Retinal pigment epithelial cell (primary cell): ENCODE measurements at regions not wholly inside any gene's neighbourhood (a gene's known extent, or its start where the extent isn't known, plus 50 kb on each side); places are given as distances from the start of the nearest gene placed in this dataset.
"Not testable (repeated sequence)": the region's sequence is repeated elsewhere in the genome, so short reads cannot be mapped to it uniquely, and the experiment has no call there.

Experiments used
- DNase-seq: peaks from one replicate; pipeline ENCODE4 v3.0.0-alpha.2; 2010; ENCODE audit warnings: low read depth
- H3K4me3 ChIP-seq: 2 replicates; pipeline ENCODE4 v1.5.1; 2011; ENCODE audit warnings: mild to moderate bottlenecking, low read length, control low read depth, moderate library complexity
- TF ChIP-seq, protein P1 (sequence below): conservative IDR thresholded peaks from 2 replicates; pipeline ENCODE4 v1.5.1; 2011; ENCODE audit warnings: low read depth, low read length, control low read depth, inconsistent platforms

DNA sequence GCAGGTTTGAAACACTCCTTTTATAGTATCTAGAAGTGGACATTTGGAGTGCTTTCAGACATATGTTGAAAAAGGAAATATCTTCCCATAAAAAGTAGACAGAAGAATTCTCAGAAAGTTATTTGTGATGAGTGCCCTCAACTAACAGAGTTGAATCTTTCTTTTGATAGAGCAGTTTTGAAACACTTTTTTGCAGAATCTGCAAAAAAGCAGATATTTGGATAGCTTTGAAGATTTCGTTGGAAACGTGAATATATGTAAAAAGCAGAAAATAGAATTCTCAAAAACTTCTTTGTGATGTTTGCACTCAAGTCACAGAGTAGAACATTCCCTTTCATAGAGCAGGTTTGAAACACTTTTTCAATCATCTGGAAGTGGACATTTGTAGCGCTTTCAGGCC is 676.4 kb upstream of the ZNF337 start:
- DNase-seq, H3K4me3 ChIP-seq: not testable (repeated sequence)

DNA sequence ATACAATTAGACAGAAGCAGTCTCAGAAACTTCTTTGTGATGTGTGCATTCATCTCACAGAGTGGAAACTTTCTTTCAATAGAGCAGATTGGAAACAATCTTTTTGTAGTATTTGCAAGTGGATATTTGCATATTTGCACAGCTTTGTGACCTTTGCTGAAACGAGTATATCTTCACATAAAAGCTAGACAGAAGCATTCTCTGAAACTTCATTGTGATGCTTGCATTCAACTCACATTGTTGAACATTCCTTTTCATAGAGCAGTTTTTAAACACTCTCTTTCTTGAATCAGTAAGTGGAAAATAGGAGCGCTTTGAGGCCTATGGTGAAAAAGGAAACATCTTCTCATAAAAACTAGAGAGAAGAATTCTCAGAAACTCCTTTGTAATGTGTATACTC is 657.9 kb upstream of the ZNF337 start:
- H3K4me3 ChIP-seq, result no peak overlapping the region
- DNase-seq, result no peak
- TF ChIP-seq, protein P1, sequence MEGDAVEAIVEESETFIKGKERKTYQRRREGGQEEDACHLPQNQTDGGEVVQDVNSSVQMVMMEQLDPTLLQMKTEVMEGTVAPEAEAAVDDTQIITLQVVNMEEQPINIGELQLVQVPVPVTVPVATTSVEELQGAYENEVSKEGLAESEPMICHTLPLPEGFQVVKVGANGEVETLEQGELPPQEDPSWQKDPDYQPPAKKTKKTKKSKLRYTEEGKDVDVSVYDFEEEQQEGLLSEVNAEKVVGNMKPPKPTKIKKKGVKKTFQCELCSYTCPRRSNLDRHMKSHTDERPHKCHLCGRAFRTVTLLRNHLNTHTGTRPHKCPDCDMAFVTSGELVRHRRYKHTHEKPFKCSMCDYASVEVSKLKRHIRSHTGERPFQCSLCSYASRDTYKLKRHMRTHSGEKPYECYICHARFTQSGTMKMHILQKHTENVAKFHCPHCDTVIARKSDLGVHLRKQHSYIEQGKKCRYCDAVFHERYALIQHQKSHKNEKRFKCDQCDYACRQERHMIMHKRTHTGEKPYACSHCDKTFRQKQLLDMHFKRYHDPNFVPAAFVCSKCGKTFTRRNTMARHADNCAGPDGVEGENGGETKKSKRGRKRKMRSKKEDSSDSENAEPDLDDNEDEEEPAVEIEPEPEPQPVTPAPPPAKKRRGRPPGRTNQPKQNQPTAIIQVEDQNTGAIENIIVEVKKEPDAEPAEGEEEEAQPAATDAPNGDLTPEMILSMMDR, result no peak

DNA sequence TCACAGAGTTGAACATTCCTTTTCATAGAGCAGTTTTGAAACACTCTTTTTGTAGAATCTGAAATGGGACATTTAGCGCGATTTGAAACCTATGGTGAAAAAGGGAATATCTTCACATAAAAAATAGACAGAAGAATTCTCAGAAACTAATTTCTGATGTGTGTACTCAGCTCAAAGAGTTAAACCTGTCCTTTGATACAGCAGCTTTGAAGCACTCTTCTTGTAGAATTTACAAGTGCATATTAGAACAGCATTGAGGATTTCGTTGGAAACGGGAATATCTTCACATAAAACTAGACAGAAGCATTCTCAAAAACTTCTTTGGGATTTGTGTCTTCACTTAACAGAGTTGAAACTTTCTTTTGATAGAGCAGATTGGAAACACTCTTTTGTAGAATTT is 650.7 kb upstream of the ZNF337 start:
- DNase-seq, result no peak
- TF ChIP-seq, protein P1, result no peak
- H3K4me3 ChIP-seq, result no peak overlapping the region

GRCh38 chr20:26340460-26341065 is 643.9 kb upstream of the ZNF337 start:
- DNase-seq, H3K4me3 ChIP-seq: not testable (repeated sequence)

- no peak for DNase-seq
- H3K4me3 ChIP-seq, result no peak overlapping the region
- TF ChIP-seq, protein P1, result no peak
These were observed 627.5 kb upstream of the ZNF337 start for GRCh38 chr20:26324177-26324576.

DNA sequence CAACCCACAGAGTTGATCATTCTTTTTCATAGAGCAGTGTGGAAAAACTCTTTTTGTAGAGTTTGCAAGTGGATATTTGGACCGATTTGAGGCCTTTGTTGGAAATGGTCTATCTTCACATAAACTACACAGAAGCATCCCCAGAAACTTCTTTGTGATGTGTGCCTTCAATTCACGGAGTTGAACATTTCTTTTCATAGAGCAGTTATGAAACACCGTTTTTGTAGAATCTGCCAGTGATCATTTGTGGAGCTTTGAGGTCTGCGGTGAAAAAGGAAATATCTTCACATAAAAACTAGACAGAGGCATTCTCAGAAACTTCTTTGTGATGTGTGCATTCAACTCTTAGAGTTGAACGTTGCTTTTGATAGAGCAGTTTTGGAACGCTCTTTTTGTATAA is 618.4 kb upstream of the ZNF337 start:
- no peak for DNase-seq
- TF ChIP-seq, protein P1, result no peak
- H3K4me3 ChIP-seq, result no peak overlapping the region

DNA sequence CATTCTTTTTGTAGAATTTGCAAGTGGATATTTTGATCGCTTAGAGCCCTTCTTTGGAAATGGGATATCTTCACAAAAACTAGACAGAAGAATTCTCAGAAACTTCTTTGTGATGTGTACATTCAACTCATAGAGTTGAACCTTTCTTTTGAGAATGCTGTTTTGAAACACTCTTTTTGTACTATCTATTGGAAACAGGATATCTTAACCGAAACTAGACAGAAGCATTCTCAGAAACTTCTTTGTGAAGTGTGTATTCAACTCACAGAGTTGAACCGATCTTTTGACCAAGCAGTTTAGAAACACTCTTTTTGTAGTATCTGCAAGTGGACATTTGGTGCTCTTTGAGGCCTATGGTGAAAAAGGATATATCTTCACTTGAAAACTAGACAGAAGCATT is 613.1 kb upstream of the ZNF337 start:
- H3K4me3 ChIP-seq, DNase-seq: not testable (repeated sequence)

DNA sequence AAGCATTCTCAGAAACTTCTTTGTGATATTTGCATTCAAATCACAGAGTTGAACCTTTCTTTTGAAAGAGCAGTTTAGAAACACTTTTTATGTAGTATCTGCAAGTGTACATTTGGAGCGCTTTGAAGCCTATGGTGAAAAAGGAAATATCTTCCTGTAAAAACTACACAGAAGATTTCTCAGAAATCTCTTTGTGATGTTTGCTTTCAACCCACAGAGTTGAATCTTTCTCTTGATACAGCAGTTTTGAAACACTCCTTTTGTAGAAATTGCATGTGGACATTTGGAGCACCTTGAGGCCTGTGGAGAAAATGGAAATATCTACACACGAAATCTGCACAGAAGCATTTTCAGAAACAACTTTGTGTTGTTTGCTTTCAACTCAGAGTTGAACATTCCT is 612.3 kb upstream of the ZNF337 start:
- no peak overlapping the region for H3K4me3 ChIP-seq
- TF ChIP-seq, protein P1, result no peak
- DNase-seq, result no peak

DNA sequence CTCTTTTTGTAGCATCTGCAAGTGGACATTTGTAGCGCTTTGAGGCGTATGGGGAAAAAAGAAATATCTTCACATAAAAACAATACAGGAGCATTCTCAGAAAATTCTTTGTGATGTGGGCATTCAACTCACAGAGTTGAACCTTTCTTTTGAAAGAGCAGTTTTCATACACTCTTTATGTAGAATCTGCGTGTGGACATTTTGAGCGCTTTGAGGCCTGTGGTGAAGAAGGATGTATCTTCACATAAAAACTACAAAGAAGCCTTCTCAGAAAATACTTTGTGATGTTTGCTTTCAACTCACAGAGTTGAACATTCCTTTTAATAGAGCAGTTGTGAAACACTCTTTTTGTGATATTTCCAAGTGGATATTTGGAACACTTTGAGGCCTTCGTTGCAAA is 598.4 kb upstream of the ZNF337 start:
- no peak overlapping the region for H3K4me3 ChIP-seq
- DNase-seq, result no peak
- TF ChIP-seq, protein P1, result no peak

DNA sequence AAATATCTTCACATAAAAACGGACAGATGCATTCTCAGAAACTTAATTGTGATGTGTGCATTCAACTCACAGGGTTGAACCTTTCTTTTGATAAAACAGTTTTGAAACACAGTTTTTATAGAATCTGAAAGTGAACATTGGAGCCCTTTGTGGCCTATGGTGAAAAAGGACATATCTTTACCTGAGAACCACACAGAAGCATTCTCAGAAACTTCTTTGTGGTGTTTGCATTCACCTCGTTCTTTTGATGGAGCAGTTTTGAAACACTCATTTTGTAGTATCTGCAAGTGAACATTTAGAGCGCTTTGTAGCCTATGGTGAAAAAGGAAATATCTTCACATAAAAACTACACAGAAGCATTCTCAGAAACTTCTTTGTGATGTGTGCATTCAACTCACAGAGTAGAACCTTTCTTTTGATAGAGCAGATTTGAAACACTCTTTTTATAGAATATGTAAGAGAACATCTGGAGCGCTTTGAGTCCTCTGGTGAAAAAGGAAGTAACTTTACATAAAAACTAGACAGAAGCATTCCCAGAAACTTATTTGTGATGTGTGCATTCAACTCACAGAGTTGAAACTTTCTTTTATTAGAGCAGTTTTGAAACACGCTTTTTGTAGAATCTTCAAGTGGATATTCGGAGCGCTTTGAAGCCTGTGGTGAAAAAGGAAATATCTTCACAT is 591.9 kb upstream of the ZNF337 start:
- not testable (repeated sequence) for H3K4me3 ChIP-seq, DNase-seq
